GM21825 (cell line): ENCODE measurements at regions not wholly inside any gene's neighbourhood (a gene's known extent, or its start where the extent isn't known, plus 50 kb on each side); places are given as distances from the start of the nearest gene placed in this dataset.

Experiments
- ATAC-seq: cut with Tn5 transposase; IDR thresholded peaks from one replicate; pipeline ENCODE4 v1.9.1; 2021; ENCODE audit warnings: mild to moderate bottlenecking, moderate library complexity; ENCODE audit not compliant: unreplicated experiment

GRCh38 chrX:30414144-30414543, 105.0 kb upstream of the NR0B1 start:
- ATAC-seq: peak; percentile 76

- no peak for ATAC-seq
Measured at GRCh38 chrX:30402366-30402765, 93.2 kb upstream of the NR0B1 start.

DNA sequence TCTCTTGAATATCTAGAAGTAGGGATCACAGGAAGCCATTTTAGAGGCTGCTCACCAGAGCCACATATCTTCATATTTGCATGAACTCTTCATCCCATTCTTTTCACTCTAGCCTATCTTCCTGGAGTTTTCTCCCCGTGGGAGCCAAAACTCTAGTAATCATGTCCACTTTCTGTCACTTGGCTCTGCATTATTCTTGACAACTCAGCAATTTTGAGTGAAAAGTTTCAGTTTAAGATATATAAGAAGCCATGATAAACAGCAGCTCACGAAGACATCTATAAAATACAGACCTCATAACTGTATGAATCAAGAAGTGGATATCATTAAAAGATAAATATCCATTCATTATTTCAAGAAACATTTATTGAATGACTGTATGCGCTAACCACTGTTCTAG, 79.1 kb upstream of the NR0B1 start:
- no peak for ATAC-seq

- ATAC-seq: no peak
Measured at GRCh38 chrX:30373951-30374350, 64.8 kb upstream of the NR0B1 start.

DNA sequence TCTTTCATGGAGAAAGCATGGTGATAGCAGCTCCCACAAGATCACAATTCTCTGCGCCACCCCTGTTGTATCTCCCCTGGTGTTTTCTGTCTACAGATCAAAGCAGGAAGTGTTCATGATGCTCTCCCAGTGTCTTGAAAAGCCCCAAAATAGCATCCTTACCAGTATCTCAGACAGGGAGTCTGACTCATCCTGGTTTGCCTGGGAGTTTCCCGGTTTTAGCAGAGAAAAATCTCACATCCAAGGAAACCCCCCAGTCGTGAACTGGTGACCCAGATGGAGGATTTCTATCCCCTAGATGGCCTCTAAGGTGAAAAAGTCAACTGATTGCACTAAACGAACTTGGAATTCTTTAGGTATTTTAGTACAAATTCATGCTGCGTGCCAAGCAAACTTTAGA, 64.3 kb upstream of the NR0B1 start:
- ATAC-seq: no peak

- ATAC-seq: no peak
Measured at GRCh38 chrX:30364229-30364628, 55.0 kb upstream of the NR0B1 start.
